ENCODE measurements at regions not wholly inside any gene's neighbourhood (a gene's known extent, or its start where the extent isn't known, plus 50 kb on each side); places are given as distances from the start of the nearest gene placed in this dataset.

- no peak for TF ChIP-seq ETV5 (CRISPR knock-in tag; IDR thresholded peaks at IDR 0.05; ENCODE audit: low read depth)
- no peak for TF ChIP-seq MCM2 (IDR thresholded peaks at IDR 0.05; ENCODE audit: low read depth)
- TF ChIP-seq MXD1 (CRISPR knock-in tag; IDR thresholded peaks at IDR 0.05; ENCODE audit: borderline replicate concordance, poor library complexity, severe bottlenecking), result no peak
- TF ChIP-seq ELK1 (CRISPR knock-in tag; IDR thresholded peaks at IDR 0.05), result no peak
- no peak for TF ChIP-seq HNRNPK (IDR thresholded peaks at IDR 0.05; ENCODE audit: low read depth, low read length, poor library complexity, severe bottlenecking)
- no peak for TF ChIP-seq ZFP91 (CRISPR knock-in tag; IDR thresholded peaks at IDR 0.05)
- TF ChIP-seq REST (IDR thresholded peaks at IDR 0.05; ENCODE audit: borderline replicate concordance), result no peak
- no peak for TF ChIP-seq REST (CRISPR knock-in tag; IDR thresholded peaks at IDR 0.05; ENCODE audit: low read depth)
- TF ChIP-seq SMAD1 (IDR thresholded peaks at IDR 0.05; ENCODE audit: low read depth, low read length, partially characterized antibody), result no peak
- no peak for TF ChIP-seq RFX5 (IDR thresholded peaks at IDR 0.05; ENCODE audit: low read depth, low read length)
- no peak for TF ChIP-seq KLF13 (tag; IDR thresholded peaks at IDR 0.05; ENCODE audit: borderline replicate concordance, low read depth)
- TF ChIP-seq NFIC (IDR thresholded peaks at IDR 0.05), result no peak
- no peak for TF ChIP-seq SP2 (IDR thresholded peaks at IDR 0.05; ENCODE audit: extremely low read depth, low read depth, low read length, poor library complexity, severe bottlenecking)
- no peak for TF ChIP-seq IRF9 (tag; IDR thresholded peaks at IDR 0.05)
Observed at GRCh38 chr4:128725405-128726055, 84.0 kb upstream of the JADE1 start.
